ENCODE measurements at regions not wholly inside any gene's neighbourhood (a gene's known extent, or its start where the extent isn't known, plus 50 kb on each side); places are given as distances from the start of the nearest gene placed in this dataset.
"Not testable (repeated sequence)": the region's sequence is repeated elsewhere in the genome, so short reads cannot be mapped to it uniquely, and the experiment has no call there.

- not testable (repeated sequence) for TF ChIP-seq CTCF (CRISPR knock-in tag; IDR thresholded peaks at IDR 0.05); REL (CRISPR knock-in tag; conservative IDR thresholded peaks at IDR 0.05); ZNF101 (CRISPR knock-in tag; IDR thresholded peaks at IDR 0.05; ENCODE audit: borderline replicate concordance, low read depth); TCF12 (IDR thresholded peaks at IDR 0.05); TCF12 (CRISPR knock-in tag; IDR thresholded peaks at IDR 0.05)
These were observed 799.7 kb downstream of the PRIM2 start for GRCh38 chr6:58117162-58117561.

Data from HepG2 (cell line).